Liver (tissue), 8 donors: ENCODE measurements at regions not wholly inside any gene's neighbourhood (a gene's known extent, or its start where the extent isn't known, plus 50 kb on each side); places are given as distances from the start of the nearest gene placed in this dataset.

Source experiments
- DNase-seq: peaks from one replicate; pipeline ENCODE4 v3.0.0-alpha.2; 2017; ENCODE audit warnings: low spot score
- H3K27ac ChIP-seq, 2 donors: one replicate each; pipeline ENCODE4 v1.7.0; 2013; ENCODE audit warnings: inconsistent platforms in 2 of 2, low read length in 2 of 2, control low read depth in 1 of 2, low read depth in 1 of 2, mild to moderate bottlenecking in 1 of 2
- H3K27me3 ChIP-seq, 4 donors: one replicate each; pipeline versions ENCODE4 v1.6.1 to v1.7.0; 2013; ENCODE audit warnings: low read length in 3 of 4, inconsistent platforms in 1 of 4, mild to moderate bottlenecking in 1 of 4, moderate library complexity in 1 of 4; ENCODE audit not compliant: control insufficient read depth in 4 of 4, insufficient read depth in 4 of 4
- H3K36me3 ChIP-seq, 4 donors: one replicate each; pipeline versions ENCODE4 v1.6.1 to v1.7.0; 2013; ENCODE audit warnings: low read length in 3 of 4, mild to moderate bottlenecking in 3 of 4, low read depth in 1 of 4, moderate library complexity in 1 of 4; ENCODE audit not compliant: control insufficient read depth in 4 of 4, insufficient read depth in 3 of 4
- H3K4me1 ChIP-seq, 4 donors: one replicate each; pipeline versions ENCODE4 v1.6.1 to v1.7.0; 2013; ENCODE audit warnings: low read length in 3 of 4, mild to moderate bottlenecking in 3 of 4, moderate library complexity in 1 of 4; ENCODE audit not compliant: control insufficient read depth in 4 of 4, insufficient read depth in 4 of 4
- H3K4me3 ChIP-seq, 3 donors: one replicate each; pipeline versions ENCODE4 v1.6.1 to v1.7.0; 2013; ENCODE audit warnings: low read length in 3 of 3, control low read depth in 1 of 3, low read depth in 1 of 3, mild to moderate bottlenecking in 1 of 3
- H3K9ac ChIP-seq, 2 donors: one replicate each; pipeline ENCODE4 v1.7.0; 2013; ENCODE audit warnings: low read length in 2 of 2, mild to moderate bottlenecking in 2 of 2, moderate library complexity in 2 of 2, control low read depth in 1 of 2, low read depth in 1 of 2
- H3K9me3 ChIP-seq, 4 donors: one replicate each; pipeline versions ENCODE4 v1.6.1 to v1.7.0; 2013; ENCODE audit warnings: low read length in 3 of 4; ENCODE audit not compliant: control insufficient read depth in 4 of 4
- EGR1 ChIP-seq, 2 donors: IDR thresholded peaks; 2 replicates each; pipeline ENCODE4 v1.6.1; 2016 to 2018; ENCODE audit warnings: antibody characterized with exemption in 2 of 2, low read depth in 2 of 2
- FOXA1 ChIP-seq: IDR thresholded peaks from 2 replicates; pipeline ENCODE4 v1.6.1; 2016; ENCODE audit warnings: antibody characterized with exemption
- FOXA2 ChIP-seq: IDR thresholded peaks from 2 replicates; pipeline ENCODE4 v1.6.1; 2016; ENCODE audit warnings: antibody characterized with exemption
- GABPA ChIP-seq, 2 donors: IDR thresholded peaks in 1 of 2; conservative IDR thresholded peaks in 1 of 2; 2 replicates each; pipeline ENCODE4 v1.6.1; 2016; ENCODE audit warnings: antibody characterized with exemption in 2 of 2, mild to moderate bottlenecking in 1 of 2, moderate library complexity in 1 of 2
- HNF4A ChIP-seq, 2 donors: conservative IDR thresholded peaks; 2 replicates each; pipeline ENCODE4 v1.6.1; 2016; ENCODE audit warnings: antibody characterized with exemption in 2 of 2, mild to moderate bottlenecking in 2 of 2
- HNF4G ChIP-seq: IDR thresholded peaks from 2 replicates; pipeline ENCODE4 v1.6.1; 2016; ENCODE audit warnings: antibody characterized with exemption
- JUND ChIP-seq, 2 donors: IDR thresholded peaks; 2 replicates each; pipeline ENCODE4 v1.6.1; 2016; ENCODE audit warnings: antibody characterized with exemption in 2 of 2
- NR2F2 ChIP-seq: IDR thresholded peaks from 2 replicates; pipeline ENCODE4 v1.6.1; 2016; ENCODE audit warnings: antibody characterized with exemption
- RAD21 ChIP-seq, 2 donors: IDR thresholded peaks; 2 replicates each; pipeline ENCODE4 v1.6.1; 2016; ENCODE audit warnings: antibody characterized with exemption in 2 of 2, mild to moderate bottlenecking in 2 of 2
- RXRA ChIP-seq, 2 donors: IDR thresholded peaks; 2 replicates each; pipeline ENCODE4 v1.6.1; 2017 to 2018; ENCODE audit warnings: antibody characterized with exemption in 2 of 2, mild to moderate bottlenecking in 1 of 2
- SP1 ChIP-seq: IDR thresholded peaks from 2 replicates; pipeline ENCODE4 v1.6.1; 2018; ENCODE audit warnings: antibody characterized with exemption, mild to moderate bottlenecking
- TAF1 ChIP-seq: conservative IDR thresholded peaks from 2 replicates; pipeline ENCODE4 v1.6.1; 2016; ENCODE audit warnings: antibody characterized with exemption, mild to moderate bottlenecking
- YY1 ChIP-seq: IDR thresholded peaks from 2 replicates; pipeline ENCODE4 v1.6.1; 2016; ENCODE audit warnings: antibody characterized with exemption, mild to moderate bottlenecking
- WGBS: extraction: QIAGEN DNeasy Blood & Tissue Kit; methylation state at CpG from one replicate; pipeline ENCODE4 v1.1.7; 2013; 5-methylcytosine and 5-hydroxymethylcytosine counted together
- TF ChIP-seq, protein P1 (sequence below): fragments of 150-350 bp; IDR thresholded peaks from 2 replicates; pipeline ENCODE4 v1.5.1; 2017; ENCODE audit warnings: improper control_type of control experiment, low read depth, low read length; ENCODE audit not compliant: missing input control
- TF ChIP-seq, protein P2 (sequence below): IDR thresholded peaks from 2 replicates; pipeline ENCODE4 v1.6.1; 2016; ENCODE audit warnings: antibody characterized with exemption
- TF ChIP-seq, protein P3 (sequence below): IDR thresholded peaks from 2 replicates; pipeline ENCODE4 v1.6.1; 2016; ENCODE audit warnings: antibody characterized with exemption
- TF ChIP-seq, protein P4 (sequence below): IDR thresholded peaks from 2 replicates; pipeline ENCODE4 v1.6.1; 2016; ENCODE audit warnings: antibody characterized with exemption, mild to moderate bottlenecking
- TF ChIP-seq, protein P5 (sequence below): IDR thresholded peaks from 2 replicates; pipeline ENCODE4 v1.6.1; 2016; ENCODE audit warnings: antibody characterized with exemption
- donor health status: healthy.
- donor health status: healthy.
- donor health status: healthy.
- donor health status: healthy.
- donor health status: healthy.

DNA sequence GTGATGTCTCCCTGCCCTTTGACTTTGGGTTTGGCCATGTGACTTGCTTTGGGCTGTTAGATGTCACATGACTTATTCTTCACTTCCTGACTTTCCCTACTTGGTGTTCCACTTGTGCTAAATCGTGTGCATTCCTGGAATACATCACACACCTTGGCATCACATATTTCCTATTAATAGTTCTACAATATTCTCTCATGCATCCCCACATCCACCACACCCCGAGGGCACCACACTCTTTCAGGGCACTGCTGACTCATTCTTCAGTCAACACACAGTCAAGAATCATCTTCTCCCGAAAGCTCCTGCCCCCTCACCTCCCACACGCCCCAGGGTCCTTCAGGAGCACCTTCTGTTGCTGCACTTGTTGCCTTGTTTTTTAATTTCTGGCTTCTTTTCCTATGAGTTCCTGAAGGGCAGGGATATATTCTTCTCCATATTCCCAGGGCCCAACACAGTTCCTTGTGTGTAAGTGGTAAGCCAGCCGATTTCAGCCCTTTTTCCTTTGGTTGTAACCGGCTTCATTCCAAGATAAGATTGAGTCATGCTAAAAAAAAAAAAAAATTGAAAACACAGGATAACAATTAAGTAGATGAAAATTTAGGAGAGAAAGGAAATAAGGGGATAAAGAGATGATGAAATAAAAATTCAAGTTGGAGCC is 341.4 kb downstream of the SLC4A3 start:
- no peak overlapping the region for H3K4me3 ChIP-seq
- H3K4me1 ChIP-seq, result no peaks in the 10 kb centered on the region
- H3K9ac ChIP-seq, result no peak overlapping the region
- no peak overlapping the region for H3K27ac ChIP-seq
- WGBS, result 73% methylated on average over 6 of the region's 6 CpGs
- no peaks in the 10 kb centered on the region for H3K36me3 ChIP-seq
- no peak for TF ChIP-seq SP1
- TF ChIP-seq FOXA2, result no peak
- TF ChIP-seq, protein P1, sequence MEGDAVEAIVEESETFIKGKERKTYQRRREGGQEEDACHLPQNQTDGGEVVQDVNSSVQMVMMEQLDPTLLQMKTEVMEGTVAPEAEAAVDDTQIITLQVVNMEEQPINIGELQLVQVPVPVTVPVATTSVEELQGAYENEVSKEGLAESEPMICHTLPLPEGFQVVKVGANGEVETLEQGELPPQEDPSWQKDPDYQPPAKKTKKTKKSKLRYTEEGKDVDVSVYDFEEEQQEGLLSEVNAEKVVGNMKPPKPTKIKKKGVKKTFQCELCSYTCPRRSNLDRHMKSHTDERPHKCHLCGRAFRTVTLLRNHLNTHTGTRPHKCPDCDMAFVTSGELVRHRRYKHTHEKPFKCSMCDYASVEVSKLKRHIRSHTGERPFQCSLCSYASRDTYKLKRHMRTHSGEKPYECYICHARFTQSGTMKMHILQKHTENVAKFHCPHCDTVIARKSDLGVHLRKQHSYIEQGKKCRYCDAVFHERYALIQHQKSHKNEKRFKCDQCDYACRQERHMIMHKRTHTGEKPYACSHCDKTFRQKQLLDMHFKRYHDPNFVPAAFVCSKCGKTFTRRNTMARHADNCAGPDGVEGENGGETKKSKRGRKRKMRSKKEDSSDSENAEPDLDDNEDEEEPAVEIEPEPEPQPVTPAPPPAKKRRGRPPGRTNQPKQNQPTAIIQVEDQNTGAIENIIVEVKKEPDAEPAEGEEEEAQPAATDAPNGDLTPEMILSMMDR, result no peak
- TF ChIP-seq FOXA1, result no peak
- no peak for TF ChIP-seq TAF1
- TF ChIP-seq HNF4G, result no peak
- TF ChIP-seq, protein P2, sequence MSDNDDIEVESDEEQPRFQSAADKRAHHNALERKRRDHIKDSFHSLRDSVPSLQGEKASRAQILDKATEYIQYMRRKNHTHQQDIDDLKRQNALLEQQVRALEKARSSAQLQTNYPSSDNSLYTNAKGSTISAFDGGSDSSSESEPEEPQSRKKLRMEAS, result no peak
- TF ChIP-seq JUND (IDR thresholded peaks at IDR 0.05), result no peak
- no peak for DNase-seq
- peaks cover 0 to 3% (median 0%) of the 10 kb centered on the region in 4 donors for H3K27me3 ChIP-seq
- H3K9me3 ChIP-seq, result no peaks in the 10 kb centered on the region

DNA sequence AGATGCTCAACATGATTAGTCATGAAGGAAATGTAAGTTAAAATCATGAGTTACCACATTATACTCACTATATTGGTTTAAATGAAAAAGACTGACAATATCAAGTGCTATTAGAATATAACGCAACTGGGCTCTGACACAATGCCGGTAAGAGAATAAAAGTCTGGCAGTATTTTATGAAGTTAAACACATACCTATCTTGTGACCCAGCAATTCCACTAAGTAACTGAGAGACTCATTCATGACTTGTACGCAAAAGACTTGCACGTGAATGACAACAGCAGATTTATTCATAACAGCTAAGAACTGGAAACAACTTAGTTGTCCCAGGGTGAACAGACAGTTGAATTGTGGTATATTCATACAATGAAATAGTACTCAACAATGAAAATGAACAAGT is 342.1 kb downstream of the SLC4A3 start:
- H3K27ac ChIP-seq, result no peak overlapping the region
- no peaks in the 10 kb centered on the region for H3K27me3 ChIP-seq
- H3K4me1 ChIP-seq, result no peaks in the 10 kb centered on the region
- no peak overlapping the region for H3K4me3 ChIP-seq
- no peak for DNase-seq
- H3K9me3 ChIP-seq, result no peaks in the 10 kb centered on the region
- H3K36me3 ChIP-seq, result no peaks in the 10 kb centered on the region
- 92% methylated on average over 4 of the region's 4 CpGs for WGBS
- no peak overlapping the region for H3K9ac ChIP-seq
- TF ChIP-seq, protein P2, result no peak
- TF ChIP-seq JUND (IDR thresholded peaks at IDR 0.05), result no peak
- no peak for TF ChIP-seq FOXA1
- TF ChIP-seq YY1, result no peak
- no peak for TF ChIP-seq FOXA2
- TF ChIP-seq, protein P3, sequence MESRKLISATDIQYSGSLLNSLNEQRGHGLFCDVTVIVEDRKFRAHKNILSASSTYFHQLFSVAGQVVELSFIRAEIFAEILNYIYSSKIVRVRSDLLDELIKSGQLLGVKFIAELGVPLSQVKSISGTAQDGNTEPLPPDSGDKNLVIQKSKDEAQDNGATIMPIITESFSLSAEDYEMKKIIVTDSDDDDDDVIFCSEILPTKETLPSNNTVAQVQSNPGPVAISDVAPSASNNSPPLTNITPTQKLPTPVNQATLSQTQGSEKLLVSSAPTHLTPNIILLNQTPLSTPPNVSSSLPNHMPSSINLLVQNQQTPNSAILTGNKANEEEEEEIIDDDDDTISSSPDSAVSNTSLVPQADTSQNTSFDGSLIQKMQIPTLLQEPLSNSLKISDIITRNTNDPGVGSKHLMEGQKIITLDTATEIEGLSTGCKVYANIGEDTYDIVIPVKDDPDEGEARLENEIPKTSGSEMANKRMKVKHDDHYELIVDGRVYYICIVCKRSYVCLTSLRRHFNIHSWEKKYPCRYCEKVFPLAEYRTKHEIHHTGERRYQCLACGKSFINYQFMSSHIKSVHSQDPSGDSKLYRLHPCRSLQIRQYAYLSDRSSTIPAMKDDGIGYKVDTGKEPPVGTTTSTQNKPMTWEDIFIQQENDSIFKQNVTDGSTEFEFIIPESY, result no peak
- no peak for TF ChIP-seq HNF4A (conservative IDR thresholded peaks at IDR 0.05)
- TF ChIP-seq, protein P1, result no peak
- TF ChIP-seq HNF4G, result no peak
- TF ChIP-seq RAD21 (IDR thresholded peaks at IDR 0.05), result no peak
- no peak for TF ChIP-seq GABPA (IDR thresholded peaks at IDR 0.05 in 1 of 2, conservative IDR thresholded peaks at IDR 0.05 in 1 of 2)
- no peak for TF ChIP-seq NR2F2
- TF ChIP-seq SP1, result no peak
- TF ChIP-seq, protein P4, sequence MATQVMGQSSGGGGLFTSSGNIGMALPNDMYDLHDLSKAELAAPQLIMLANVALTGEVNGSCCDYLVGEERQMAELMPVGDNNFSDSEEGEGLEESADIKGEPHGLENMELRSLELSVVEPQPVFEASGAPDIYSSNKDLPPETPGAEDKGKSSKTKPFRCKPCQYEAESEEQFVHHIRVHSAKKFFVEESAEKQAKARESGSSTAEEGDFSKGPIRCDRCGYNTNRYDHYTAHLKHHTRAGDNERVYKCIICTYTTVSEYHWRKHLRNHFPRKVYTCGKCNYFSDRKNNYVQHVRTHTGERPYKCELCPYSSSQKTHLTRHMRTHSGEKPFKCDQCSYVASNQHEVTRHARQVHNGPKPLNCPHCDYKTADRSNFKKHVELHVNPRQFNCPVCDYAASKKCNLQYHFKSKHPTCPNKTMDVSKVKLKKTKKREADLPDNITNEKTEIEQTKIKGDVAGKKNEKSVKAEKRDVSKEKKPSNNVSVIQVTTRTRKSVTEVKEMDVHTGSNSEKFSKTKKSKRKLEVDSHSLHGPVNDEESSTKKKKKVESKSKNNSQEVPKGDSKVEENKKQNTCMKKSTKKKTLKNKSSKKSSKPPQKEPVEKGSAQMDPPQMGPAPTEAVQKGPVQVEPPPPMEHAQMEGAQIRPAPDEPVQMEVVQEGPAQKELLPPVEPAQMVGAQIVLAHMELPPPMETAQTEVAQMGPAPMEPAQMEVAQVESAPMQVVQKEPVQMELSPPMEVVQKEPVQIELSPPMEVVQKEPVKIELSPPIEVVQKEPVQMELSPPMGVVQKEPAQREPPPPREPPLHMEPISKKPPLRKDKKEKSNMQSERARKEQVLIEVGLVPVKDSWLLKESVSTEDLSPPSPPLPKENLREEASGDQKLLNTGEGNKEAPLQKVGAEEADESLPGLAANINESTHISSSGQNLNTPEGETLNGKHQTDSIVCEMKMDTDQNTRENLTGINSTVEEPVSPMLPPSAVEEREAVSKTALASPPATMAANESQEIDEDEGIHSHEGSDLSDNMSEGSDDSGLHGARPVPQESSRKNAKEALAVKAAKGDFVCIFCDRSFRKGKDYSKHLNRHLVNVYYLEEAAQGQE, result no peak
- no peak for TF ChIP-seq TAF1
- no peak for TF ChIP-seq EGR1 (IDR thresholded peaks at IDR 0.05; ENCODE audit: low read depth in 2 of 2)
- no peak for TF ChIP-seq RXRA (IDR thresholded peaks at IDR 0.05)
- TF ChIP-seq, protein P5, sequence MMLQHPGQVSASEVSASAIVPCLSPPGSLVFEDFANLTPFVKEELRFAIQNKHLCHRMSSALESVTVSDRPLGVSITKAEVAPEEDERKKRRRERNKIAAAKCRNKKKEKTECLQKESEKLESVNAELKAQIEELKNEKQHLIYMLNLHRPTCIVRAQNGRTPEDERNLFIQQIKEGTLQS, result no peak
